NCI-H2029 (cell line): ENCODE measurements at regions not wholly inside any gene's neighbourhood (a gene's known extent, or its start where the extent isn't known, plus 50 kb on each side); places are given as distances from the start of the nearest gene placed in this dataset.

Experiments
- DNase-seq: peaks from one replicate; lab custom pipeline; 2025; lab: John Stamatoyannopoulos, UW

- no peak for DNase-seq
Observed at GRCh38 chr5:159702826-159703225, 213.5 kb upstream of the ADRA1B start.

DNA sequence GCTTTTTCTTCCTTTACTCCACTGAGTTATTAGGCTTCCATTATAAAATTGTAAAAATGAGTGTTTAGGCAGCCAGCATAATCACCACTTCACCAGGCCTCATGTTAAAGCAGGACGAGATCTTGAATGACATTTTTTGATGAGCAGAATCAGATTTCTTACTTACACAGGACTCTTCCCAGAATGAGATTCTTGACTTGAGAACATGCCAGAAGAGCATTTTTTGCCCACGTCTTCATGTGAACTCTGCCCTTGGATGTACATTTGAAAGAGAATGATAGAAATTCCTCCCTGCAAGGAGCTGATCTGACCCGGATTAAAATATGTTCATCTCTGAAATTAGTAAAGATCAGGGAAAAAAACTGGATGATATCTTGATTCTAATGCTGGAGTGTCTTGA, 212.1 kb upstream of the ADRA1B start:
- no peak for DNase-seq

- DNase-seq: no peak
Observed at GRCh38 chr5:159705948-159706347, 210.3 kb upstream of the ADRA1B start.

- no peak for DNase-seq
Observed at GRCh38 chr5:159708090-159708489, 208.2 kb upstream of the ADRA1B start.

GRCh38 chr5:159712672-159713071, 203.6 kb upstream of the ADRA1B start:
- DNase-seq: no peak

GRCh38 chr5:159713254-159713653, 203.0 kb upstream of the ADRA1B start:
- no peak for DNase-seq

DNA sequence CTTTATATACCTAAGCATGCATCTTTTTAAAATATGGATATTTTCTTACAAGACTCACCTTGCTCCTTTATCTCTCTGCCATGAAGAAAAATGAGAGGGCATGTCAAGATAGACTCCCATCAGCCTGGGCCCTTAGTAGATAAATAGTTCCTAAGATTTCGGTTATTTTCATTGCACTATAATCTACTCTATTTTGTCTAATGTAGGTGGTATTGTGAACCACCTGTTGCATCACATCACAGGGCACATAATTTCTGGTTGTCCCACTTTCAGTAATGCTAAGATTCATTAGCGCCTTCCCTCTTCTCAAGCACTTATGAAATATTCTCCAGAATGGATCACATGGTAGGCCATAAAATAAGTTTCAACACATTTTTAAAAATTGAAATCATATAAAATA, 202.5 kb upstream of the ADRA1B start:
- no peak for DNase-seq

DNA sequence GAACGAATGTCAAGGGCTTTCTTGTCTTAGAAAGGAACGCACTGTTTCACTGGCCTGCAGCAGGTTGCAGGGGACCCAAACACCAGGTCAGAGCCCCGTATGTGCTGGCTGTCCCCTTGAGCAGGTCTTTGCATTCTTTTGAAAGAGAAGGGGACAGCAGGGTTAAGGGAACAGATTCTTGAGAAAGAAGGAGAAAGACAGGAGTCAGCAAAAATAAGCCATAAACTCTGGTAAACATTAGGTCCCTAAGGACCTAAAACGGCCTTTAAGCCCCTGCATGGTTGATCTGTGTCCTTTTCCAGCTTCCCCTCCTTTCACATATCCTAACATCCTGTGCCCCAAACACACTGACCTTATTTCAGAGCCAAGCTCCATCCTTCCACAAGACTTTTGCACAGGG, 190.8 kb upstream of the ADRA1B start:
- no peak for DNase-seq

- DNase-seq: no peak
Observed at GRCh38 chr5:159727167-159727566, 189.1 kb upstream of the ADRA1B start.

- DNase-seq: no peak
Observed at GRCh38 chr5:159730285-159730684, 186.0 kb upstream of the ADRA1B start.

- DNase-seq: no peak
Observed at GRCh38 chr5:159732220-159732619, 184.1 kb upstream of the ADRA1B start.

- DNase-seq: no peak
Observed at GRCh38 chr5:159734366-159734765, 181.9 kb upstream of the ADRA1B start.

DNA sequence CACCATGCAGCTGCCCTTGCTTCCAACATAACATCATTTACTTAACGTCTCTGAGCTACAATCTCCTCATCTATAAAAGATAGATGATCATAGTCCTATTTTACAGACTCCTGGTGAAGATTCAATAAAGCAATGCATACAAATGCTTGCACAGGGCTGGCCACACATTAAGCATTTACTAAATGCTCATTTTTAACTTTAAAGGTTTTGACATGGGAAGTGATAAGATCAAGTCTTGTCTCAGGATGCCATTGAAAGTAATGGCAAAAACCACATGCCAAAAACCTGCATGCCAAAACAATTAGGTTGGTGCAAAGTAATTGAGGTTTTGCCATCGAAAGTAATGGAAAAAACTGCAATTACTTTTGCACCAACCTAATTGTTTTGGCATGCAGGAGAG, 181.2 kb upstream of the ADRA1B start:
- no peak for DNase-seq

GRCh38 chr5:159735749-159736660, 180.3 kb upstream of the ADRA1B start:
- no peak for DNase-seq

- no peak for DNase-seq
Observed at GRCh38 chr5:159736844-159737243, 179.4 kb upstream of the ADRA1B start.

DNA sequence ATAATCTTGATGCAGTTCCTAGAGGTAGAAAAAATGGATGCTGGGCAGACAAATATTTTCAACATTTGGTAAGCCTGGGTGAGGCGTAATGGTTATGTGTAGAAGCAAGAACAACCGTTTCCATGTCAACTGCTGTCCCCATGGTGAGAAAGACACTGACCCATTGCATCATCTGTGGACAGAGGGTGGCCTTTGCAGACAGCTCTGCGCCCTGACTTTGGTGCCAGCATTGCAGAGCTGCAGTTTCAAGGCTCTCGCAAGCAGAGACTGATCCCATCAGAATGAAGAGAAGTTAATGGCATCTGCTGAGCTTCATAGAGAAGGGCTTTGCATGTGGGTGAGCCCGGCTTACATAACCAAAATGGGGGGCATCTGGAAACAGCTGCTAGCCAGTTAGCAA, 179.0 kb upstream of the ADRA1B start:
- DNase-seq: no peak

- DNase-seq: no peak
Observed at GRCh38 chr5:159741829-159742322, 174.4 kb upstream of the ADRA1B start.

- no peak for DNase-seq
Observed at GRCh38 chr5:159743234-159743633, 173.0 kb upstream of the ADRA1B start.

GRCh38 chr5:159746707-159747106, 169.6 kb upstream of the ADRA1B start:
- DNase-seq: no peak

- no peak for DNase-seq
Observed at GRCh38 chr5:159749146-159749545, 167.1 kb upstream of the ADRA1B start.

DNA sequence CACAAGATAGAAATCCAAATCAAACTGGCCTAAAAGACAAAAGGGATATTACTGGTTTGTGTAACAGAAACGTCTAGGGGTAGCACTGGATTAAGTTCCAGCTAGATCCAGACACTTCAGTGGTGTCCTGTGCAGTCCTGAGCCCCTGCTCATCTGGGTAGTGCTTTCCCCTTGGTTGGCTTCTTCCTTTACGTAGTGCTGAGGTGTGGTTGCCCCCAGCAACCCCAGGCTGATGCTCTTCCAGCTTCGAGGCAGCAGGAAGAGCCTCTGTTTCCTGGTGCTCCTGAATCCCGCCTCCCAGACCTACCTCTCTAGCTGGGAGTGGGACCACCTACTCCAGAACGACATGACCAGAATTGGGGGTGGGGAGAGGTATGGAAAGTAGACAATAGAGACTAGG, 166.1 kb upstream of the ADRA1B start:
- no peak for DNase-seq

GRCh38 chr5:159751459-159751858, 164.8 kb upstream of the ADRA1B start:
- no peak for DNase-seq

DNA sequence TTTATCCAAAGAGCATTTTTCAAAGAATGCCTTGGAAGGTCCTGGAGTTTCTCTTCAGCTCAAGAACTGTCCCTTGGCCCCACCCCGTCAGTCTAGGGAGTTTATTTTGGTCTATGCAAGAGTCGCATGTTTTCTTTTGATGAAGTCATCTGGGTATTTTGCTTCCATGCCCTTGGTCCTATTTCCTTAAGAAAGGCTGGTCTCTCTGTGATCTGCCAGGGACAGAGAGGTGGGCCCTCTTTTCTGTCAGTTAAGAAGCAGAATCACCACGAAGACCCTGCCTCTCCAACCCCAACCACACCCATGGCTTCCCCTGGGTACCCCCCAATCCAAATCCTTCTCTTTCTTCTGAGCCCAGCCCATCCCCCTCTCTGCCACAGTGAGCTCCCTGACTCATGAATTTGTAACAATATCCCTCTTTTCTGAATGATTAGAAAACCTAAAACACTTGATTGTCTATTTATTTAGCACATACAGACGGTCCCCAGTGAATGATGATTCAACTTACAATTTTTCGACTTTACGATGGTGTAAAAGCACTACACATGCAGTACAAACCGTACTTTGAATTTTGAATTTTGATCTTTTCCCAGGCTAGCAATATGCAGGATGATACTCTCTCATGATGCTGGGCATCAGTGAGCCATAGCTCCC, 163.5 kb upstream of the ADRA1B start:
- no peak for DNase-seq
